ENCODE measurements at regions not wholly inside any gene's neighbourhood (a gene's known extent, or its start where the extent isn't known, plus 50 kb on each side); places are given as distances from the start of the nearest gene placed in this dataset.

DNA sequence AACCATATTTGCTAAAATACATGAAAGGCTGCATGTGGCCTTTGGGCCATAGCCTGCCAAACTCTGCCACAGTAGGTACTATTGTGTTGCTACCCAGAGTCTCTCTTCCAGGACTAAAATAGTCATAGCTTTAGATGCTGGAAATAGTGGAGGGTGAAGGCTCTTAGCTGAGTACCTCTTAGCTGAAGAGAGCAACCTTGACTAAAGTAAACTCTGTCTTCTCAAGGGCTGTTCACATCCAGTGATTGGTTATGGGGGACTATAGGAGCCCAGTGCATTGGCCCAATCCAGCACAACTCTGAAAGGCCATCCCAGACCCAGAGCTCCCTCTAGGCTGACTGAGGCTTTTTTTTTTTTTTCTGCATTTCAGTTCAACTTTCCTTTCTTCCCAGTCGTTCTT is 117.8 kb upstream of the ACP3 start:
- TF ChIP-seq, protein P1, sequence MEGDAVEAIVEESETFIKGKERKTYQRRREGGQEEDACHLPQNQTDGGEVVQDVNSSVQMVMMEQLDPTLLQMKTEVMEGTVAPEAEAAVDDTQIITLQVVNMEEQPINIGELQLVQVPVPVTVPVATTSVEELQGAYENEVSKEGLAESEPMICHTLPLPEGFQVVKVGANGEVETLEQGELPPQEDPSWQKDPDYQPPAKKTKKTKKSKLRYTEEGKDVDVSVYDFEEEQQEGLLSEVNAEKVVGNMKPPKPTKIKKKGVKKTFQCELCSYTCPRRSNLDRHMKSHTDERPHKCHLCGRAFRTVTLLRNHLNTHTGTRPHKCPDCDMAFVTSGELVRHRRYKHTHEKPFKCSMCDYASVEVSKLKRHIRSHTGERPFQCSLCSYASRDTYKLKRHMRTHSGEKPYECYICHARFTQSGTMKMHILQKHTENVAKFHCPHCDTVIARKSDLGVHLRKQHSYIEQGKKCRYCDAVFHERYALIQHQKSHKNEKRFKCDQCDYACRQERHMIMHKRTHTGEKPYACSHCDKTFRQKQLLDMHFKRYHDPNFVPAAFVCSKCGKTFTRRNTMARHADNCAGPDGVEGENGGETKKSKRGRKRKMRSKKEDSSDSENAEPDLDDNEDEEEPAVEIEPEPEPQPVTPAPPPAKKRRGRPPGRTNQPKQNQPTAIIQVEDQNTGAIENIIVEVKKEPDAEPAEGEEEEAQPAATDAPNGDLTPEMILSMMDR (IDR thresholded peaks at IDR 0.05; ENCODE audit: poor library complexity, severe bottlenecking): no peak
- TF ChIP-seq POLR2AphosphoS5 (IDR thresholded peaks at IDR 0.05): no peak
- TF ChIP-seq TAF1 (IDR thresholded peaks at IDR 0.05; ENCODE audit: low read depth): no peak
- no peak for TF ChIP-seq RAD21 (conservative IDR thresholded peaks at IDR 0.05)
- no peak for TF ChIP-seq EZH2 (IDR thresholded peaks at IDR 0.05; ENCODE audit: borderline replicate concordance, insufficient read depth, low read length, poor library complexity, severe bottlenecking)
- no peak for TF ChIP-seq EP300 (conservative IDR thresholded peaks at IDR 0.05; ENCODE audit: poor library complexity, severe bottlenecking)

Data from neural cell (in vitro differentiated cells).